ENCODE measurements at regions not wholly inside any gene's neighbourhood (a gene's known extent, or its start where the extent isn't known, plus 50 kb on each side); places are given as distances from the start of the nearest gene placed in this dataset.

DNA sequence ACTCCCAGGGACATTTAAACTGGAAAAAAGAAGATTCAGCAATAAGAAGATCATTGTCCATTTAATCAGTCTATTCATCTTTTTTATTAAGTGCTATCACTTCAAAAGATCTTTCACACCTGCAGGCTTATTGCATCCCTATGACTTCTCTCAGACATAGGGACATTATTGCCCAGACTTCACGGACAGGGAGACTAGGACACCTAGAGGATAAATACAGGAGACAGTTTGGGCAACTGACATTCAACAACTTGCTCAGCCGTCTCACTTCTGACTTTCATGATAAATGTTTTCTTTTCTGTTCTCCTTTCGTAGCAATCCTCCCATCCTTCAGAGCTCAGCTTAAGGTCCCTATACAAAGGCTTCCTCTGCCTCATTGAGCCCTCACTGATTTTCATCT, 84.3 kb downstream of the TMEM30B start:
- TF ChIP-seq, protein P1, sequence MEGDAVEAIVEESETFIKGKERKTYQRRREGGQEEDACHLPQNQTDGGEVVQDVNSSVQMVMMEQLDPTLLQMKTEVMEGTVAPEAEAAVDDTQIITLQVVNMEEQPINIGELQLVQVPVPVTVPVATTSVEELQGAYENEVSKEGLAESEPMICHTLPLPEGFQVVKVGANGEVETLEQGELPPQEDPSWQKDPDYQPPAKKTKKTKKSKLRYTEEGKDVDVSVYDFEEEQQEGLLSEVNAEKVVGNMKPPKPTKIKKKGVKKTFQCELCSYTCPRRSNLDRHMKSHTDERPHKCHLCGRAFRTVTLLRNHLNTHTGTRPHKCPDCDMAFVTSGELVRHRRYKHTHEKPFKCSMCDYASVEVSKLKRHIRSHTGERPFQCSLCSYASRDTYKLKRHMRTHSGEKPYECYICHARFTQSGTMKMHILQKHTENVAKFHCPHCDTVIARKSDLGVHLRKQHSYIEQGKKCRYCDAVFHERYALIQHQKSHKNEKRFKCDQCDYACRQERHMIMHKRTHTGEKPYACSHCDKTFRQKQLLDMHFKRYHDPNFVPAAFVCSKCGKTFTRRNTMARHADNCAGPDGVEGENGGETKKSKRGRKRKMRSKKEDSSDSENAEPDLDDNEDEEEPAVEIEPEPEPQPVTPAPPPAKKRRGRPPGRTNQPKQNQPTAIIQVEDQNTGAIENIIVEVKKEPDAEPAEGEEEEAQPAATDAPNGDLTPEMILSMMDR (IDR thresholded peaks at IDR 0.05), result peak in 1 of 4 experiments; percentile 12
- TF ChIP-seq POLR2A (IDR thresholded peaks at IDR 0.05), result no peak
